ENCODE measurements at regions not wholly inside any gene's neighbourhood (a gene's known extent, or its start where the extent isn't known, plus 50 kb on each side); places are given as distances from the start of the nearest gene placed in this dataset.

DNA sequence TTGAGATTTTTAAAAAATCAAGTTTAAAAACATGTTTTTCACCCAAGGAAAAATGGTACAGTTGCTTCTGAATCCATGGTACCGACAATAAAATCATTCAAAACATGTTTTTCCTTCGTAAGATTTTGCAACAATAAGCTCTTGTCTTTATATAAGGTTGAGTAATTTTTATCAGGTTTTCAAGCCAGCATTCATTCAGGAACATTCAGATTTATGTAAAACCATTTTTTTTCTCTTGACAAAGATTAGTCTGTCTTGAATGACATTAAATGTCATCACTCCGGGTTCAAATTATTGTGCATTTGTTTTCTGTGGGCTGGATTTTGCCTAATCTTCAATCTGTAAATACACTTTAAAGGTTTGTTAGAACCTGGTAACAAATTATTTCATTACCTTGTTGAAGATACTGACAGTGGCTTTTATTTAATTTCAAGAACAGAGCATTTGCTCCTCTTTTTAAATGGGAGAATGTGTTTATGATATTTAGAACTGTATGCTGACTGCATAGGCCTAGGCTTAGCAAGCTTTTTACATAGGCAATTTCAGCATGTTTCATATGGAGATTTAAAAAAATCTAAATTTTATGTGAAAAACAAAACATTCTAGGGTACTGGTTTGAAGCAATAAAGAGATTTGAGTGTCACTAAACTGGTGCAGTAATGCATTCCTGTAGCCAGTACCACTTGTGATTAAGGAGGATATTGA, 336.4 kb upstream of the HAND2 start:
- TF ChIP-seq, protein P1, sequence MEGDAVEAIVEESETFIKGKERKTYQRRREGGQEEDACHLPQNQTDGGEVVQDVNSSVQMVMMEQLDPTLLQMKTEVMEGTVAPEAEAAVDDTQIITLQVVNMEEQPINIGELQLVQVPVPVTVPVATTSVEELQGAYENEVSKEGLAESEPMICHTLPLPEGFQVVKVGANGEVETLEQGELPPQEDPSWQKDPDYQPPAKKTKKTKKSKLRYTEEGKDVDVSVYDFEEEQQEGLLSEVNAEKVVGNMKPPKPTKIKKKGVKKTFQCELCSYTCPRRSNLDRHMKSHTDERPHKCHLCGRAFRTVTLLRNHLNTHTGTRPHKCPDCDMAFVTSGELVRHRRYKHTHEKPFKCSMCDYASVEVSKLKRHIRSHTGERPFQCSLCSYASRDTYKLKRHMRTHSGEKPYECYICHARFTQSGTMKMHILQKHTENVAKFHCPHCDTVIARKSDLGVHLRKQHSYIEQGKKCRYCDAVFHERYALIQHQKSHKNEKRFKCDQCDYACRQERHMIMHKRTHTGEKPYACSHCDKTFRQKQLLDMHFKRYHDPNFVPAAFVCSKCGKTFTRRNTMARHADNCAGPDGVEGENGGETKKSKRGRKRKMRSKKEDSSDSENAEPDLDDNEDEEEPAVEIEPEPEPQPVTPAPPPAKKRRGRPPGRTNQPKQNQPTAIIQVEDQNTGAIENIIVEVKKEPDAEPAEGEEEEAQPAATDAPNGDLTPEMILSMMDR (IDR thresholded peaks at IDR 0.05; ENCODE audit: insufficient read depth, low read length): no peak
- TF ChIP-seq, protein P2, sequence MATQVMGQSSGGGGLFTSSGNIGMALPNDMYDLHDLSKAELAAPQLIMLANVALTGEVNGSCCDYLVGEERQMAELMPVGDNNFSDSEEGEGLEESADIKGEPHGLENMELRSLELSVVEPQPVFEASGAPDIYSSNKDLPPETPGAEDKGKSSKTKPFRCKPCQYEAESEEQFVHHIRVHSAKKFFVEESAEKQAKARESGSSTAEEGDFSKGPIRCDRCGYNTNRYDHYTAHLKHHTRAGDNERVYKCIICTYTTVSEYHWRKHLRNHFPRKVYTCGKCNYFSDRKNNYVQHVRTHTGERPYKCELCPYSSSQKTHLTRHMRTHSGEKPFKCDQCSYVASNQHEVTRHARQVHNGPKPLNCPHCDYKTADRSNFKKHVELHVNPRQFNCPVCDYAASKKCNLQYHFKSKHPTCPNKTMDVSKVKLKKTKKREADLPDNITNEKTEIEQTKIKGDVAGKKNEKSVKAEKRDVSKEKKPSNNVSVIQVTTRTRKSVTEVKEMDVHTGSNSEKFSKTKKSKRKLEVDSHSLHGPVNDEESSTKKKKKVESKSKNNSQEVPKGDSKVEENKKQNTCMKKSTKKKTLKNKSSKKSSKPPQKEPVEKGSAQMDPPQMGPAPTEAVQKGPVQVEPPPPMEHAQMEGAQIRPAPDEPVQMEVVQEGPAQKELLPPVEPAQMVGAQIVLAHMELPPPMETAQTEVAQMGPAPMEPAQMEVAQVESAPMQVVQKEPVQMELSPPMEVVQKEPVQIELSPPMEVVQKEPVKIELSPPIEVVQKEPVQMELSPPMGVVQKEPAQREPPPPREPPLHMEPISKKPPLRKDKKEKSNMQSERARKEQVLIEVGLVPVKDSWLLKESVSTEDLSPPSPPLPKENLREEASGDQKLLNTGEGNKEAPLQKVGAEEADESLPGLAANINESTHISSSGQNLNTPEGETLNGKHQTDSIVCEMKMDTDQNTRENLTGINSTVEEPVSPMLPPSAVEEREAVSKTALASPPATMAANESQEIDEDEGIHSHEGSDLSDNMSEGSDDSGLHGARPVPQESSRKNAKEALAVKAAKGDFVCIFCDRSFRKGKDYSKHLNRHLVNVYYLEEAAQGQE (IDR thresholded peaks at IDR 0.05; ENCODE audit: insufficient replicate concordance, low read depth): no peak
- no peak for TF ChIP-seq POLR2AphosphoS5 (IDR thresholded peaks at IDR 0.05; ENCODE audit: low read depth)
- no peak for TF ChIP-seq SPI1 (IDR thresholded peaks at IDR 0.05; ENCODE audit: borderline replicate concordance, low read depth)

Measured in HL-60 (cell line).